ENCODE measurements at regions not wholly inside any gene's neighbourhood (a gene's known extent, or its start where the extent isn't known, plus 50 kb on each side); places are given as distances from the start of the nearest gene placed in this dataset.
A peak's percentile ranks its signal among the peaks of the same experiment; 100 is the strongest.

DNA sequence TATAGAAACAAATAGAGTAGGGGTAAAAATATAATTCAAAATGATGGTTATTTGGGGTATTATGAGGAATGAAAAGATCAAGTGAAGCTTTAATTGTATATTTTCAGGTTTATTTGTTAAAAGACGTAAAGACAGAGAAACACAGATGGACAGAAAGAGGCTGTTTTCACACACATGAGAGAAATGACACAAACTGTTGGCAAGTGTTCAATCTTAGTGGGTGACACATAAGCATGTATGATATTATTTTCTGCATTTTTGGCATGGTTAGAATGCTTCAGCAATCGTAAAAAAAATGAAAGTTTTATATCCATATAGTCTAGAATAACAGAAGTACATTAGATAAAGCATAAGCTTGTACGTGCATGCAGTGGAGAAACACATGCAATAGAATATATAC, 464.4 kb upstream of the AKR1E2 start:
- Histone ChIP-seq H3K4me3 (no peak overlapping the region), H3K4me1 (no peaks in the 10 kb centered on the region), H3K9me3 (no peaks in the 10 kb centered on the region), H3K27ac (no peak overlapping the region), H3K27me3 (ENCODE audit: low read depth) (no peaks in the 10 kb centered on the region), H3K36me3 (no peaks in the 10 kb centered on the region)
- no peak for ATAC-seq
- intact Hi-C loops (cut with DNase I) = no loop called here
- DNase-seq = no peak
- TF ChIP-seq, protein P1, sequence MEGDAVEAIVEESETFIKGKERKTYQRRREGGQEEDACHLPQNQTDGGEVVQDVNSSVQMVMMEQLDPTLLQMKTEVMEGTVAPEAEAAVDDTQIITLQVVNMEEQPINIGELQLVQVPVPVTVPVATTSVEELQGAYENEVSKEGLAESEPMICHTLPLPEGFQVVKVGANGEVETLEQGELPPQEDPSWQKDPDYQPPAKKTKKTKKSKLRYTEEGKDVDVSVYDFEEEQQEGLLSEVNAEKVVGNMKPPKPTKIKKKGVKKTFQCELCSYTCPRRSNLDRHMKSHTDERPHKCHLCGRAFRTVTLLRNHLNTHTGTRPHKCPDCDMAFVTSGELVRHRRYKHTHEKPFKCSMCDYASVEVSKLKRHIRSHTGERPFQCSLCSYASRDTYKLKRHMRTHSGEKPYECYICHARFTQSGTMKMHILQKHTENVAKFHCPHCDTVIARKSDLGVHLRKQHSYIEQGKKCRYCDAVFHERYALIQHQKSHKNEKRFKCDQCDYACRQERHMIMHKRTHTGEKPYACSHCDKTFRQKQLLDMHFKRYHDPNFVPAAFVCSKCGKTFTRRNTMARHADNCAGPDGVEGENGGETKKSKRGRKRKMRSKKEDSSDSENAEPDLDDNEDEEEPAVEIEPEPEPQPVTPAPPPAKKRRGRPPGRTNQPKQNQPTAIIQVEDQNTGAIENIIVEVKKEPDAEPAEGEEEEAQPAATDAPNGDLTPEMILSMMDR (IDR thresholded peaks at IDR 0.05) = no peak

DNA sequence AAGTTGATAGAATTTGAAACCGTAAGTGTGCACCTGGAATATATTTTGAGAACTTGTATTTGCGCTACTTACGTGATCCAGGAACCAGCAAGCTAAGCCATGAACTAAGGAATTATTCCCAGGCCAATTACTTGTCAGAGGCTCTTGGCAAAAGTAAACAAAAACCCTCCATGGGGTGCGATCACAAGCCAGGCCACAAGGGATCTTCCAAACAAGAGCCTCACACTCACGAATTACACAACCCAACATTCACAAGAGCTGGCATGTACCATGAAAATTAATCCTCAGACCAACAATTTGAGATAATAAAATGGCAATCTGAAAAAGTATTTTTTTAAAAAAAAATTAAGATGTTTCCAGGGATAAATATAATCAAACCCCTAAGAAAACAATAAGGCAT, 467.0 kb upstream of the AKR1E2 start:
- TF ChIP-seq, protein P1 (IDR thresholded peaks at IDR 0.05) = no peak
- Histone ChIP-seq H3K4me3 (no peak overlapping the region), H3K36me3 (no peaks in the 10 kb centered on the region), H3K27me3 (ENCODE audit: low read depth) (no peaks in the 10 kb centered on the region), H3K9me3 (no peaks in the 10 kb centered on the region), H3K27ac (no peak overlapping the region), H3K4me1 (no peaks in the 10 kb centered on the region)
- DNase-seq = no peak
- no peak for ATAC-seq
- intact Hi-C loops (cut with DNase I) = no loop called here

DNA sequence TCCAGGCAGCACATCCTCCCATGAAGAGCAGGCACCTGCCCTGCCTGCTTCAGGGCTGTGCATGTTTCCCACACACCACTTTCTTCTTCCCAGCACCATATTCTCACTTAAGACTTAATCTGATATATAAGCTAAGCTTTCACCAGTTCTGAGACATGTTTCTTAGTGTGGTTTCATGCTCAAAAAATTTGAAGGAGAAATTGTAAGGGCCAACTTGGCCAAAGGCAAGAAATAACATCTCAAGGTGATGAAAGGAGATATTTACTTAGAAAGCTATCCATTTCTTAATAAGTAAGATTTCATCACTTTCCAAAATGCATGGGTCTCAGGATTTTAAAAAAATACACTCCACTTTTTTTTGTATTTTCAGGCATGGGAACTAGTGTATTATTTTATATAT, 468.1 kb upstream of the AKR1E2 start:
- peaks cover 7% of the 10 kb centered on the region for H3K4me1 ChIP-seq
- H3K27ac ChIP-seq = no peak overlapping the region
- TF ChIP-seq, protein P1 (IDR thresholded peaks at IDR 0.05) = no peak
- H3K9me3 ChIP-seq = no peaks in the 10 kb centered on the region
- no peaks in the 10 kb centered on the region for H3K36me3 ChIP-seq
- ATAC-seq = no peak
- no peak overlapping the region for H3K4me3 ChIP-seq
- no peak for DNase-seq
- intact Hi-C loops (cut with DNase I) = no loop called here
- no peaks in the 10 kb centered on the region for H3K27me3 ChIP-seq (ENCODE audit: low read depth)

DNA sequence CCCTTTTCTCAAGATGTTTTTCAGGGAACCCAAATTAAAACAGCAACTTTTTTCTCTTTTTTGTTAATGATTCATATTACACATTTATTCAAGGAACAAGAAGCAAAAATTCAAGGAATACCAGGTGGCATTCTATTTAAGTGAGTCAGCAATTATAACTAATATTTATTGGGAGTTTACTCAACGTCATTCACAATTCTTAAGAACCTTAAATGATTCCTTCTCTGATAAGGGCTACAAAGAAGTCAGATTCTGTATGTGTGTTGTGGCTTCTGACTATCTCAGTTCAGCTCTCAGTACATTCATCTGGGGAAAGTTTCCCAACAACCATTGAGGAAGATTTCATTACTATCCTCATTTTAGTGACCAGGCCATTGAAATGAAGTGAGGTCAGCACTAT, 470.7 kb upstream of the AKR1E2 start:
- Histone ChIP-seq H3K27me3 (ENCODE audit: low read depth) (no peaks in the 10 kb centered on the region), H3K4me1 (peaks cover 7% of the 10 kb centered on the region), H3K9me3 (no peaks in the 10 kb centered on the region), H3K27ac (no peak overlapping the region), H3K4me3 (no peak overlapping the region), H3K36me3 (no peaks in the 10 kb centered on the region)
- no peak for ATAC-seq
- intact Hi-C loops (cut with DNase I) = no loop called here
- DNase-seq = no peak
- TF ChIP-seq, protein P1 (IDR thresholded peaks at IDR 0.05) = no peak

DNA sequence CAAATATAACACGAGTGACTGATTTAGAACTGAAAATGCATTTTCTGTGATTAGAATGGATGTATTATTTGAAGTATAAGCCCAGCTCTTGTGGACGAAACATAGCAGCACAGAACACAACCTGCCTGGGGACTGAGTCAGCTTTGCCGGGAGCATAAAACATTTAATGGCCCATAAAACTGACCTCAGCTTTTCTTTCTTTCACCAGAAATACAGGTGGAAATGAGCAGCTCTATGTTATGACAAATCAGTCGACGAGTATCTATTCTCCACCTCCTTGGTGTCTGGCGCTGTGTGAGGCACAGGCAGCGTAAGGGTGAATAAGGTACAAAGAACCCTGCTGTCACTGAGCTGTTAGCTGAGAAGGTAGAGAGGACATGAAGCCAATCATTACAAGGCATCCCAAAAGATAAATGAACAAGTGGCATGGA, 471.6 kb upstream of the AKR1E2 start:
- no peak for DNase-seq
- Histone ChIP-seq H3K27me3 (ENCODE audit: low read depth) (no peaks in the 10 kb centered on the region), H3K27ac (no peak overlapping the region), H3K4me3 (no peak overlapping the region), H3K9me3 (no peaks in the 10 kb centered on the region), H3K4me1 (peaks cover 7% of the 10 kb centered on the region), H3K36me3 (no peaks in the 10 kb centered on the region)
- peak in 1 of 2 donors; percentile 12 for ATAC-seq
- intact Hi-C loops (cut with DNase I) = no loop called here
- TF ChIP-seq, protein P1 (IDR thresholded peaks at IDR 0.05) = no peak

DNA sequence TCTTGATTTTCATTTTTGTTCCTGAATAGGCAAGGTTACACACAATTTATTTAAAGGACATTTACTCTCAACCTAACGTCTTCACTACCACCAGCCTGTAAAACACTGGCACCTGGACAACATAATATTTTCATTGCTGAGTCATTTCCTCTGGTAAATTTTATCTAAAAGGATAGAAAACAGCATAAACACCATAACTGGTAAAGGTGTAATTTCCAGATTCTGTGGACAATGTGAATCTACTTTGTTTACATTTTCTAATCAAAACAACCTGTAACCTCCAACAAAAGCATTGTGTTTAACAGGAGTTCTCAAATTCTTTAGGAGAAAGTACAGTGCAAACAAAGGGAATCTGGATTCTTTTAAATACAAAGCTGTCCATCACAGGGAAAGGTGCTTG, 472.0 kb upstream of the AKR1E2 start:
- ATAC-seq (no peak), DNase-seq (no peak)
- TF ChIP-seq, protein P1 (IDR thresholded peaks at IDR 0.05) = no peak
- no peaks in the 10 kb centered on the region for H3K9me3 ChIP-seq
- H3K27me3 ChIP-seq (ENCODE audit: low read depth) = no peaks in the 10 kb centered on the region
- peaks cover 7% of the 10 kb centered on the region for H3K4me1 ChIP-seq
- no peak overlapping the region for H3K27ac ChIP-seq
- no peak overlapping the region for H3K4me3 ChIP-seq
- intact Hi-C loops (cut with DNase I) = no loop called here
- H3K36me3 ChIP-seq = no peaks in the 10 kb centered on the region

Data from lower lobe of right lung (tissue), 2 donors.